ENCODE measurements at regions not wholly inside any gene's neighbourhood (a gene's known extent, or its start where the extent isn't known, plus 50 kb on each side); places are given as distances from the start of the nearest gene placed in this dataset.
"Not testable (repeated sequence)": the region's sequence is repeated elsewhere in the genome, so short reads cannot be mapped to it uniquely, and the experiment has no call there.

GRCh38 chr4:118589471-118590055 lies 95.6 kb upstream of the METTL14 start:
- no peak for DNase-seq

DNA sequence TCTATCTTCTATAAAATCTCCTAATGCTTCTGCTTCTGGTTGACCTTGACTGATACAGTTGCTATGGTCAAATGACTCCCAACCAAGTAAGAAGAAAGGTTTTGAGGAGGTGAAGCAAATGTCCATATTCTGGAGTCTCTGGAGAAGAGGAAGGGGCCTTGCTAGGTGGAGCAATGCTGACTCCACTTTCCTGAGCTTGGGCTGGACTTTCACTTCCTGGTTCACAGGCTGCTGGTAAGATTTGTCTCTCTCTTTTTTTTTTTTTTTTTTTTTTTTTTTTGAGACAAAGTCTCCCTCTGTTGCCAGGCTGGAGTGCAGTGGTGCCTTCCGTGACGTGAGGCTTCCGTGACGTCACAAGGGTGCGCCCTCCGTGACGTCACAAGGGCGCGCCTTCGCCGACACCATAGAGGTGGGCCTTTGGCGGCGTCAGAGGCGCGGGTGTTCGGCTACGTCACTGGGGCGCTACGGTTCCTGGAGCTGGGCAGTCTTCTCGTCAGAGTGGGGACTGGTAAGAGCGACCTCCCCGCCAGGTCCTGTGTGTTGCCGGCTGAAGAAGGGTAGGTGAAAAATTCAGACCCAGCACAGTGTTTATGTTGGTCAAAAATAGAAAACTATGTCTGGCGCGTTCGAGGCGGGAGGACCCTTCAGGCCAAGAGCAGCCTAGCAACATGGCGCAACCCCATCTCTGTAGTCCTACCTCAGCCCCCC lies 93.7 kb upstream of the METTL14 start:
- peak; percentile 95 for DNase-seq

DNA sequence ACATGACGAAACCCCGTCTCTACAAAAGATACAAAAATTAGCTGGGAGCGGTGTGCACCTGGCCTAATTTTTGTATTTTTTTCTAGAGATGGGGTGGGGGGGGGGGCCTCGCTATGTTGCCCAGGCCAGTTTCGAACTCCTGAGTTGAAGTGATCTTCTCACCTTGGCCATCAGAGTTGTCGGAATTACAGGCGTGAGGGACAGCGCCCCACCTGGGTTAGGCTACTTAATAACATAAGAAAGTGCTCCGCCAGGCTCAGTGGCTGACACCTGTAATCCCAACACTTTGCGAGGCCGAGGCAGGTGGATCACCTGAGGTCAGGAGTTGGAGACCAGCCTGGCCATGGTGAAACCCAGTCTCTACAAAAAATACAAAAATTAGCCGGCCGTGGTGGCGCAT lies 92.9 kb upstream of the METTL14 start:
- not testable (repeated sequence) for DNase-seq

GRCh38 chr4:118595883-118596282 lies 89.3 kb upstream of the METTL14 start:
- DNase-seq: peak; percentile 43

GRCh38 chr4:118625097-118625496 lies 60.1 kb upstream of the METTL14 start:
- DNase-seq: not testable (repeated sequence)

DNA sequence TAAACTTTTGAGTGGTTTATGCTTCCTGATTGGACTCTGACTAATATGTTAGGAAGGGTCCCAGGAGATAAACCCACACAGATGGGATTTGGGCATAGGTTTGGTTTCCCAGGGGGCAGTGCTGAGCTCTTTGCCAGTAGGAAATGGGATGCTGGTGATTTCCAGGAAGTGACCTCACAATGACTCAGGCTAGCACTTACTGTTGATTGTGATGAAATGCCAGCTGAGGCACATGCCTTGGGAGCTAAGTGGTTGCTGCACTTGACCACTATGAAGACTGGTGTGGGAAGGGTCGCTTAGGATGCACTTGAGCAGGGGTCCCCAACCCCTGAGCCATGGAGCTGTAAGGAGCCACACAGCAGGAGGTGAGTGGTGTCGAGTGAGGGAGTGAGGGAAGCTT lies 55.5 kb upstream of the METTL14 start:
- DNase-seq: peak; percentile 57

DNA sequence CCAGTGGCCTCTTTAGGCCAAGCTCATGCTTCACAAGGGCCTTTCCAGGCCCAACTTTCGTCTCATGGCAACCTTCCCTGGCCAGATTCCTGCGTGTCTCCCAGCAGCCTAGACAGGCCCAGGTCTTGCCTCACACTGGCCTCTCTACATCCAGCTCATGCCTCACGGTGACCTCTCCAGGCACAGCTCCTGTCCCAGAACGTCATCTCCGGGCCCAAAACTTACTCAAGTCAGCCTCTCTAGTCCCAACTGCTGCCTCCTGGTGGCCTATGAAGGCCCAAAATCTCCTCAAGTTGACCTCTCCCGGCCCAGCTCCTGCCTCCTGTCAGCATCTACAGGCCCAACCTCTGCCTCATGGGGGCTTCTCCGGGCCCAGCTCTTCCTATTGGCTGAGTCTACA lies 54.3 kb upstream of the METTL14 start:
- not testable (repeated sequence) for DNase-seq

- DNase-seq: not testable (repeated sequence)
Measured at GRCh38 chr4:118631321-118632050, 53.7 kb upstream of the METTL14 start.

- DNase-seq: not testable (repeated sequence)
Measured at GRCh38 chr4:118633476-118633875, 51.7 kb upstream of the METTL14 start.

DNA sequence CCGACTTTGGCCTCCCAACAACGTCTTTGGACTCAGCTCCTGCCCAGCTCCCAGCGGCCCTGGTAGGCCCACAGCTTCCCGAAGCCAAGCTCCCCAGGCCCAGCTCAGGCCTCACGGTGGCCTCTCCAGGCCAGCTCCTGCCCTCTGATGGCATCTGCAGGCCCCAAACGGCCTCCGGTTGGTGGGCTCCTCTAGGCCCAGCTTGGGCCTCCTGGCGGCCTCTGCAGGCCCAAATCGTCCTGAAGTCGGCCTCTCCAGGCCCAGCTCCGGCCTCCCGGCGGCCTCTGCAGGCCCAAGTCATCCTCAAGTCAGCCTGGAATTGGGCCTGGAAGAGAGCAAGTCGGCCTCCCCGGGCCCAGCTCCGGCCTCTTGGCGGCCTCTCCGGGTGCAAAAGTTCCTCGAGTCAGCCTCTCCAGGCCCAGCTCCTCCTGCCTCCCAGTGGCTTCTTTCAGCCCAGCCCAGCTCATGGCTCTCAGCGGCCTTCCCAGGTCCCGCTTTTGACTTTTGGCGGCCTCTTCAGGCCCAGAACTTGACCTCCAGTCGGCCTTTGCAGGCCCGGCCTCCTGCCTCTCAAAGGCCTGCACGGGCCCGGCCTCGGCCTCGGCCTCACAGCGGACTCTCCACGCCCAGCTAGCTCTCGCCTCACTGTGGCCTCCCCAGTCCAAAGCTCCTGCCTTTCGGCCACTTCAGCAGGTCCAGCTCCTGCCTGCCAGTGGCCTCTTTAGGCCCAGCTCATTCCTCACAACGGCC lies 50.9 kb upstream of the METTL14 start:
- not testable (repeated sequence) for DNase-seq

All from inflammatory macrophage treated with lipopolysaccharide for 4 hours (primary cell).